Astrocyte of the spinal cord (primary cell): ENCODE measurements at regions not wholly inside any gene's neighbourhood (a gene's known extent, or its start where the extent isn't known, plus 50 kb on each side); places are given as distances from the start of the nearest gene placed in this dataset.
"Not testable (repeated sequence)": the region's sequence is repeated elsewhere in the genome, so short reads cannot be mapped to it uniquely, and the experiment has no call there.

Experiments
- DNase-seq: peaks from one replicate; pipeline ENCODE4 v3.0.0; 2011; ENCODE audit warnings: low read depth, low spot score
- H3K4me3 ChIP-seq: 2 replicates; pipeline ENCODE4 v1.5.1; 2011; ENCODE audit warnings: low read depth, mild to moderate bottlenecking, low read length, moderate library complexity
- CTCF ChIP-seq: IDR thresholded peaks from 2 replicates; pipeline ENCODE4 v1.5.1; 2012; ENCODE audit warnings: low read depth, mild to moderate bottlenecking, low read length, inconsistent platforms
- in situ Hi-C: cut with HindIII; loops from 2 replicates; pipeline ENCODE4 v1.10.0; 2017; ENCODE audit warnings: low sequenced_read_pairs

GRCh38 chr9:102362470-102363132 lies 624.2 kb upstream of the GRIN3A start:
- no peak for TF ChIP-seq CTCF
- DNase-seq, result no peak
- no peak overlapping the region for H3K4me3 ChIP-seq
- in situ Hi-C loops, result no loop called here

GRCh38 chr9:102360846-102361245 lies 622.4 kb upstream of the GRIN3A start:
- DNase-seq, result no peak
- no peak for TF ChIP-seq CTCF
- in situ Hi-C loops, result no loop called here
- no peak overlapping the region for H3K4me3 ChIP-seq

- TF ChIP-seq CTCF, result no peak
- DNase-seq, result no peak
- no peak overlapping the region for H3K4me3 ChIP-seq
- in situ Hi-C loops, result no loop called here
These were observed 617.5 kb upstream of the GRIN3A start for GRCh38 chr9:102355982-102356381.

- in situ Hi-C loops, result no loop called here
- no peak for DNase-seq
- no peak overlapping the region for H3K4me3 ChIP-seq
- TF ChIP-seq CTCF, result no peak
These were observed 615.6 kb upstream of the GRIN3A start for GRCh38 chr9:102354041-102354440.

- in situ Hi-C loops, DNase-seq, H3K4me3 ChIP-seq: not testable (repeated sequence)
These were observed 599.0 kb upstream of the GRIN3A start for GRCh38 chr9:102337471-102337870.

GRCh38 chr9:102309379-102309778 lies 570.9 kb upstream of the GRIN3A start:
- in situ Hi-C loops, result no loop called here
- no peak for DNase-seq
- TF ChIP-seq CTCF, result no peak
- no peak overlapping the region for H3K4me3 ChIP-seq

- TF ChIP-seq CTCF, result no peak
- no peak for DNase-seq
- no peak overlapping the region for H3K4me3 ChIP-seq
- in situ Hi-C loops, result no loop called here
These were observed 556.7 kb upstream of the GRIN3A start for GRCh38 chr9:102295188-102295587.
